Calu3 (cell line): ENCODE measurements at regions not wholly inside any gene's neighbourhood (a gene's known extent, or its start where the extent isn't known, plus 50 kb on each side); places are given as distances from the start of the nearest gene placed in this dataset.
"Not testable (repeated sequence)": the region's sequence is repeated elsewhere in the genome, so short reads cannot be mapped to it uniquely, and the experiment has no call there.

Experiments used
- BruUV-seq: library from RNA; stranded (reverse); fragments of 400-500 nt; replicated peaks from 2 replicates; lab custom pipeline; 2021; lab: Mats Ljungman, UMichigan
- CTCF ChIA-PET: fragments of 300-600 bp; sonication (Branson Sonifier 250); formaldehyde crosslinking; loops from one replicate; lab custom pipeline; 2022; ENCODE audit warnings: antibody characterized with exemption; lab: Charles Lee
- DNase-seq: peaks from one replicate; pipeline ENCODE4 v3.0.0; 2022
- H3K27ac Mint-ChIP-seq: one replicate; pipeline ENCODE4 v1.8.0; 2022; ENCODE audit warnings: mixed read lengths; ENCODE audit not compliant: unreplicated experiment
- H3K27me3 Mint-ChIP-seq: one replicate; pipeline ENCODE4 v1.8.0; 2022; ENCODE audit warnings: mixed read lengths; ENCODE audit not compliant: unreplicated experiment
- H3K36me3 Mint-ChIP-seq: one replicate; pipeline ENCODE4 v1.8.0; 2022; ENCODE audit warnings: mild to moderate bottlenecking, moderate library complexity, mixed read lengths; ENCODE audit not compliant: insufficient read depth, unreplicated experiment
- H3K4me1 Mint-ChIP-seq: one replicate; pipeline ENCODE4 v1.8.0; 2022; ENCODE audit warnings: mild to moderate bottlenecking, low read depth, mixed read lengths; ENCODE audit not compliant: unreplicated experiment
- H3K4me3 Mint-ChIP-seq: one replicate; pipeline ENCODE4 v1.8.0; 2022; ENCODE audit warnings: mild to moderate bottlenecking, low read depth, moderate library complexity, mixed read lengths; ENCODE audit not compliant: unreplicated experiment
- H3K9me3 Mint-ChIP-seq: one replicate; pipeline ENCODE4 v1.8.0; 2022; ENCODE audit warnings: low read depth, mixed read lengths; ENCODE audit not compliant: unreplicated experiment
- intact Hi-C: fragments of 100-400 bp; cut with micrococcal nuclease; formaldehyde crosslinking; loops from one replicate; pipeline ENCODE4 v1.10.0; 2022; ENCODE audit not compliant: unreplicated experiment

- H3K4me1 Mint-ChIP-seq, H3K4me3 Mint-ChIP-seq, H3K27ac Mint-ChIP-seq, H3K9me3 Mint-ChIP-seq, BruUV-seq, intact Hi-C loops, H3K27me3 Mint-ChIP-seq, H3K36me3 Mint-ChIP-seq, DNase-seq, CTCF ChIA-PET: not testable (repeated sequence)
Measured at GRCh38 chr7:73213076-73213475, 95.5 kb downstream of the NSUN5 start.

GRCh38 chr7:73205594-73205993 is 103.0 kb downstream of the NSUN5 start:
- BruUV-seq, DNase-seq, H3K4me3 Mint-ChIP-seq, H3K4me1 Mint-ChIP-seq, H3K27ac Mint-ChIP-seq, H3K9me3 Mint-ChIP-seq, H3K27me3 Mint-ChIP-seq, CTCF ChIA-PET, intact Hi-C loops, H3K36me3 Mint-ChIP-seq: not testable (repeated sequence)

- H3K9me3 Mint-ChIP-seq, BruUV-seq, CTCF ChIA-PET, DNase-seq, H3K36me3 Mint-ChIP-seq, H3K27ac Mint-ChIP-seq, intact Hi-C loops, H3K4me3 Mint-ChIP-seq, H3K27me3 Mint-ChIP-seq, H3K4me1 Mint-ChIP-seq: not testable (repeated sequence)
Measured at GRCh38 chr7:73204898-73205297, 103.7 kb downstream of the NSUN5 start.

GRCh38 chr7:73203312-73203711 is 105.3 kb downstream of the NSUN5 start:
- H3K4me1 Mint-ChIP-seq, CTCF ChIA-PET, H3K9me3 Mint-ChIP-seq, BruUV-seq, H3K4me3 Mint-ChIP-seq, H3K27ac Mint-ChIP-seq, intact Hi-C loops, H3K27me3 Mint-ChIP-seq, DNase-seq, H3K36me3 Mint-ChIP-seq: not testable (repeated sequence)

- H3K4me1 Mint-ChIP-seq, DNase-seq, H3K9me3 Mint-ChIP-seq, H3K27ac Mint-ChIP-seq, H3K27me3 Mint-ChIP-seq, BruUV-seq, intact Hi-C loops, H3K4me3 Mint-ChIP-seq, CTCF ChIA-PET, H3K36me3 Mint-ChIP-seq: not testable (repeated sequence)
Measured at GRCh38 chr7:73201264-73201663, 107.4 kb downstream of the NSUN5 start.

- H3K9me3 Mint-ChIP-seq, H3K36me3 Mint-ChIP-seq, intact Hi-C loops, DNase-seq, H3K27ac Mint-ChIP-seq, H3K27me3 Mint-ChIP-seq, H3K4me1 Mint-ChIP-seq, H3K4me3 Mint-ChIP-seq, CTCF ChIA-PET: not testable (repeated sequence)
- TSS peak; percentile 32 for BruUV-seq
Measured at GRCh38 chr7:73200518-73201099, 108.0 kb downstream of the NSUN5 start.

GRCh38 chr7:73193991-73194390 is 108.2 kb upstream of the SPDYE9 start:
- BruUV-seq, H3K4me1 Mint-ChIP-seq, DNase-seq, intact Hi-C loops, H3K9me3 Mint-ChIP-seq, H3K27me3 Mint-ChIP-seq, H3K36me3 Mint-ChIP-seq, CTCF ChIA-PET, H3K4me3 Mint-ChIP-seq, H3K27ac Mint-ChIP-seq: not testable (repeated sequence)

GRCh38 chr7:73190483-73191155 is 104.8 kb upstream of the SPDYE9 start:
- H3K4me3 Mint-ChIP-seq, H3K27me3 Mint-ChIP-seq, DNase-seq, H3K4me1 Mint-ChIP-seq, H3K36me3 Mint-ChIP-seq, CTCF ChIA-PET, intact Hi-C loops, H3K9me3 Mint-ChIP-seq, H3K27ac Mint-ChIP-seq, BruUV-seq: not testable (repeated sequence)

- CTCF ChIA-PET, intact Hi-C loops, BruUV-seq, H3K4me3 Mint-ChIP-seq, DNase-seq, H3K9me3 Mint-ChIP-seq, H3K27me3 Mint-ChIP-seq, H3K27ac Mint-ChIP-seq, H3K4me1 Mint-ChIP-seq, H3K36me3 Mint-ChIP-seq: not testable (repeated sequence)
Measured at GRCh38 chr7:73188287-73188686, 102.4 kb upstream of the SPDYE9 start.

GRCh38 chr7:73186589-73187309 is 100.9 kb upstream of the SPDYE9 start:
- BruUV-seq, CTCF ChIA-PET, DNase-seq: not testable (repeated sequence)

More at GRCh38 chr7:73186589-73187309, 100.9 kb upstream of the SPDYE9 start:
- H3K4me1 Mint-ChIP-seq, H3K27me3 Mint-ChIP-seq, H3K27ac Mint-ChIP-seq, H3K36me3 Mint-ChIP-seq, H3K9me3 Mint-ChIP-seq, H3K4me3 Mint-ChIP-seq, intact Hi-C loops: not testable (repeated sequence)
